SK-N-SH (cell line): ENCODE measurements at regions not wholly inside any gene's neighbourhood (a gene's known extent, or its start where the extent isn't known, plus 50 kb on each side); places are given as distances from the start of the nearest gene placed in this dataset.

Source experiments
- CTCF ChIA-PET: fragments of 300-600, 350-600 bp; formaldehyde crosslinking; extraction: SDS; loops from one replicate; lab custom pipeline; 2021; lab: Yijun Ruan, JAX
- POLR2A ChIA-PET: fragments of 350-600 bp; sonication (Branson Sonifier 250); formaldehyde crosslinking; extraction: SDS; loops from one replicate; lab custom pipeline; 2020; ENCODE audit warnings: antibody characterized with exemption, inconsistent platforms; lab: Yijun Ruan, JAX
- DNase-seq: peaks from one replicate; pipeline ENCODE4 v3.0.0; 2012
- H2AFZ ChIP-seq: fragments of 200-600 bp; sonication (generic); 2 replicates; pipeline ENCODE4 v1.8.1; 2016; ENCODE audit warnings: antibody characterized with exemption, mild to moderate bottlenecking, low read depth
- H3F3A ChIP-seq: fragments of 200-600 bp; sonication (generic); replicated peaks from 2 replicates; pipeline ENCODE3; 2016; ENCODE audit warnings: antibody characterized with exemption, mild to moderate bottlenecking; ENCODE audit not compliant: insufficient read depth
- H3K27ac ChIP-seq, 2 experiments: fragments of 200-500 bp in 1 of 2; fragments of 200-600 bp in 1 of 2; sonication (Bioruptor generic) in 1 of 2; sonication (generic), shearing (Covaris generic) in 1 of 2; 2 replicates each; pipeline versions ENCODE4 v1.5.1 to v1.6.1; 2014 to 2016; ENCODE audit warnings: low read depth in 2 of 2, inconsistent platforms in 1 of 2, low read length in 1 of 2, mild to moderate bottlenecking in 1 of 2, mixed read lengths in 1 of 2
- H3K27me3 ChIP-seq: fragments of 200-600 bp; sonication (generic), shearing (Covaris generic); 2 replicates; pipeline ENCODE4 v1.6.1; 2016; ENCODE audit warnings: mixed run types; ENCODE audit not compliant: insufficient read depth
- H3K36me3 ChIP-seq, 2 experiments: fragments of 200-500 bp in 1 of 2; fragments of 200-600 bp in 1 of 2; sonication (Bioruptor generic) in 1 of 2; sonication (generic) in 1 of 2; replicated peaks in 1 of 2; 2 replicates each; pipeline versions ENCODE3 to v1.5.1; 2014 to 2016; ENCODE audit warnings: low read length in 1 of 2, mild to moderate bottlenecking in 1 of 2; ENCODE audit not compliant: insufficient read depth in 2 of 2, control insufficient read depth in 1 of 2
- H3K4me1 ChIP-seq, 2 experiments: fragments of 200-500 bp in 1 of 2; fragments of 200-600 bp in 1 of 2; sonication (Bioruptor generic) in 1 of 2; sonication (generic), shearing (Covaris generic) in 1 of 2; 2 replicates each; pipeline versions ENCODE4 v1.5.1 to v1.6.1; 2014 to 2016; ENCODE audit warnings: low read depth in 1 of 2, low read length in 1 of 2, mixed run types in 1 of 2; ENCODE audit not compliant: insufficient read depth in 2 of 2, control insufficient read depth in 1 of 2
- H3K4me2 ChIP-seq: fragments of 200-600 bp; sonication (generic), shearing (Covaris generic); 2 replicates; pipeline ENCODE4 v1.6.1; 2017; ENCODE audit warnings: mixed run types
- H3K4me3 ChIP-seq, 2 experiments: fragments of 200-500 bp in 1 of 2; fragments of 200-600 bp in 1 of 2; sonication (Bioruptor generic) in 1 of 2; sonication (generic), shearing (Covaris generic) in 1 of 2; 2 replicates each; pipeline versions ENCODE4 v1.5.1 to v1.8.1; 2014 to 2016; ENCODE audit warnings: low read depth in 2 of 2, inconsistent platforms in 1 of 2, low read length in 1 of 2, mild to moderate bottlenecking in 1 of 2, mixed read lengths in 1 of 2, moderate library complexity in 1 of 2
- H3K79me2 ChIP-seq: fragments of 200-600 bp; sonication (generic); 2 replicates; pipeline ENCODE4 v1.8.1; 2017; ENCODE audit warnings: mild to moderate bottlenecking; ENCODE audit not compliant: insufficient read depth
- H3K9ac ChIP-seq: fragments of 200-600 bp; sonication (generic); 2 replicates; pipeline ENCODE4 v1.6.1; 2017; ENCODE audit warnings: mixed run types
- H3K9me2 ChIP-seq: fragments of 200-600 bp; sonication (generic); 2 replicates; pipeline ENCODE4 v1.6.1; 2017; ENCODE audit warnings: mixed run types
- H3K9me3 ChIP-seq: fragments of 200-600 bp; sonication (generic); 2 replicates; pipeline ENCODE4 v1.6.1; 2017; ENCODE audit warnings: mixed run types, mild to moderate bottlenecking, moderate library complexity
- H4K20me1 ChIP-seq: fragments of 200-600 bp; sonication (generic); 2 replicates; pipeline ENCODE4 v1.6.1; 2017; ENCODE audit warnings: mild to moderate bottlenecking, mixed run types; ENCODE audit not compliant: insufficient read depth
- CHD2 ChIP-seq: fragments of 150-350 bp; IDR thresholded peaks from 2 replicates; pipeline ENCODE4 v1.6.1; 2018; ENCODE audit warnings: low read length; ENCODE audit not compliant: partially characterized antibody
- CTCF ChIP-seq: fragments of 200-600 bp; sonication (generic); IDR thresholded peaks from 2 replicates; pipeline ENCODE4 v1.6.1; 2017; ENCODE audit warnings: antibody characterized with exemption, mild to moderate bottlenecking, moderate library complexity
- EP300 ChIP-seq, 2 experiments: IDR thresholded peaks; 2 replicates each; pipeline versions ENCODE4 v1.4.0 to v1.6.1; 2012; ENCODE audit warnings: borderline replicate concordance in 1 of 2, low read depth in 1 of 2, low read length in 1 of 2
- FOSL2 ChIP-seq: IDR thresholded peaks from 2 replicates; pipeline ENCODE4 v1.4.0; 2012; ENCODE audit warnings: low read depth, mild to moderate bottlenecking, moderate library complexity, borderline replicate concordance
- GATA2 ChIP-seq: sonication (generic); formaldehyde crosslinking; IDR thresholded peaks from 2 replicates; pipeline ENCODE4 v1.5.0; 2020; ENCODE audit warnings: mild to moderate bottlenecking, missing genetic modification reagents
- NFIC ChIP-seq: IDR thresholded peaks from 2 replicates; pipeline ENCODE4 v1.4.0; 2012; ENCODE audit warnings: borderline replicate concordance
- NRF1 ChIP-seq: IDR thresholded peaks from 2 replicates; pipeline ENCODE4 v1.6.1; 2012; ENCODE audit warnings: low read depth, mild to moderate bottlenecking, low read length
- PBX3 ChIP-seq: IDR thresholded peaks from 2 replicates; pipeline ENCODE4; 2012
- RCOR1 ChIP-seq: fragments of 150-350 bp; IDR thresholded peaks from 2 replicates; pipeline ENCODE4 v1.6.1; 2017; ENCODE audit warnings: antibody characterized with exemption, low read length
- RXRA ChIP-seq: IDR thresholded peaks from 2 replicates; pipeline ENCODE4 v1.4.0; 2012; ENCODE audit warnings: low read depth, mild to moderate bottlenecking, borderline replicate concordance
- SIN3A ChIP-seq: IDR thresholded peaks from 2 replicates; pipeline ENCODE4 v1.6.1; 2012; ENCODE audit warnings: low read depth, mild to moderate bottlenecking, low read length, moderate library complexity, borderline replicate concordance
- TAF1 ChIP-seq: IDR thresholded peaks from 2 replicates; pipeline ENCODE4 v1.6.1; 2012; ENCODE audit warnings: low read depth, mild to moderate bottlenecking, low read length, moderate library complexity, borderline replicate concordance
- TCF12 ChIP-seq: IDR thresholded peaks from 2 replicates; pipeline ENCODE4 v1.4.0; 2012
- YY1 ChIP-seq: IDR thresholded peaks from 2 replicates; pipeline ENCODE4 v1.4.0; 2012; ENCODE audit warnings: low read depth, mild to moderate bottlenecking
- WGBS: methylation state at CpG from one replicate; pipeline ENCODE4 v1.1.6; 2017; ENCODE audit warnings: low lambda C conversion rate; 5-methylcytosine and 5-hydroxymethylcytosine counted together
- TF ChIP-seq, protein P1 (sequence below): IDR thresholded peaks from 2 replicates; pipeline ENCODE4 v1.4.0; 2012; ENCODE audit warnings: low read depth

DNA sequence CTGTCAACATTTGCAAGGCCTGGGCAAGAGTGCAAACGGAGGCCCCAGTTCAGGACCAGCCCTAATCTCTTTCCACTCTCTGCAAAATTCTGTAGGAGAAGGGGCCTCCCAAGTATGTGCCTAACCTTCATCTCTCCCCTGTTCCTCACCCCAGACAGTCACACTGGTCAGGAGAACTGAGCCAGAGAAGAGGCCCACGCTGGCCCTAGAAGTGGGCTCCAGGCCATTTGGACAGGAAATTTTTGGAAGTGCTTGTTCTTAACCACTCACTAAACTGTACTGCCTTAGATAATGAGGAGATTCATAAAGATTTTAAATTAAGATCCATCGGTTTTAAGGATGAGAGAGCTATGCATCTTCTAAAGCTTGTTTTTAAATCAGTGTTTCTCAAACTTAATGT is 129.7 kb upstream of the ADGRL2 start:
- Histone ChIP-seq H3K9me2 (no peaks in the 10 kb centered on the region), H3K27ac (peak overlapping the region in 1 of 2 experiments; percentile 63; a peak in 1 of 4 replicates), H4K20me1 (no peaks in the 10 kb centered on the region), H3K27me3 (no peaks in the 10 kb centered on the region), H3K4me2 (no peak overlapping the region), H3K4me3 (no peak overlapping the region), H3K9me3 (no peaks in the 10 kb centered on the region), H3K79me2 (no peaks in the 10 kb centered on the region), H3K4me1 (peaks cover 0 to 4% of the 10 kb centered on the region in 2 experiments; a peak in 1 of 4 replicates), H3K9ac (no peak overlapping the region), H2AFZ (peak overlapping the region; percentile 69), H3F3A (no peaks in the 10 kb centered on the region), H3K36me3 (no peaks in the 10 kb centered on the region)
- POLR2A ChIA-PET: no interaction called here
- CTCF ChIA-PET: no interaction called here
- WGBS: 94% methylated on average over 2 of the region's 3 CpGs
- TF ChIP-seq FOSL2 (no peak), CHD2 (no peak), NRF1 (no peak), RCOR1 (no peak), YY1 (no peak), RXRA (no peak), GATA2 (CRISPR knock-in tag) (no peak), EP300 (IDR thresholded peaks at IDR 0.05; ENCODE audit: borderline replicate concordance in 1 of 2, low read depth in 1 of 2, low read length in 1 of 2) (no peak), TAF1 (no peak), CTCF (no peak)
- DNase-seq: no peak

DNA sequence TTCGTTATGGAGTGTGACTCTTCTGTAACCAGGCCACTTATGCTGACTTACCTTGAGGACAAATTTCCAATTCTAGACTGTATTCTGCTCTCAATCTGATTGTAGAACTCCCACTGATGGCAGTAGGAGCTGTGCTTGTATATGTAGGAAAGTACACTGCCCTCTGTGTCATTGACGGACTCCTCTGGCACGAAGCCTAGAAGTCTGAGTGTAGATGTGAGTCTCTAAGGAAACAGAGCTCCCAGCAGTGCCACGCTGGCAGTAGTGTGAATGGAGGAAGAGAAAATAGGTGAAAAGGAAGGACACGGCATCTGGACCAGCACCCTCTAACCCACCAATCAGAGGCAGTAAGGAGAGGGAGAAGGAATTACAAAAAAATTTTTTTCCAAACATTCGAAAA is 130.4 kb upstream of the ADGRL2 start:
- Histone ChIP-seq H3K4me1 (peaks cover 0 to 4% of the 10 kb centered on the region in 2 experiments; a peak in 1 of 4 replicates), H3K9ac (peak overlapping the region; percentile 41), H3K9me2 (no peaks in the 10 kb centered on the region), H2AFZ (peak overlapping the region; percentile 69), H3K9me3 (no peaks in the 10 kb centered on the region), H3F3A (peaks cover under 1% of the 10 kb centered on the region), H3K79me2 (no peaks in the 10 kb centered on the region), H3K27ac (peak overlapping the region in 1 of 2 experiments; percentile 63; a peak in 2 of 4 replicates), H3K36me3 (no peaks in the 10 kb centered on the region), H3K27me3 (no peaks in the 10 kb centered on the region), H3K4me2 (0 out of 2 replicates have a peak overlapping the region, but pooled peaks have one; percentile 12), H3K4me3 (no peak overlapping the region), H4K20me1 (no peaks in the 10 kb centered on the region)
- ChIA-PET POLR2A (no interaction called here), CTCF (no interaction called here)
- DNase-seq: peak; percentile 35
- 55% methylated on average over 6 of the region's 6 CpGs for WGBS
- TF ChIP-seq, protein P1, sequence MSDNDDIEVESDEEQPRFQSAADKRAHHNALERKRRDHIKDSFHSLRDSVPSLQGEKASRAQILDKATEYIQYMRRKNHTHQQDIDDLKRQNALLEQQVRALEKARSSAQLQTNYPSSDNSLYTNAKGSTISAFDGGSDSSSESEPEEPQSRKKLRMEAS: no peak
- no peak for TF ChIP-seq SIN3A
- TF ChIP-seq GATA2 (CRISPR knock-in tag): no peak
- peak; percentile 84 for TF ChIP-seq NFIC
- peak; percentile 19; the same call in 1 of the 2 replicates for TF ChIP-seq PBX3
- peak; percentile 24; the same call in 1 of the 2 replicates for TF ChIP-seq TCF12
